Erythroblast (primary cell): ENCODE measurements at regions not wholly inside any gene's neighbourhood (a gene's known extent, or its start where the extent isn't known, plus 50 kb on each side); places are given as distances from the start of the nearest gene placed in this dataset.

ENCODE experiments used
- GATA1 ChIP-seq: IDR thresholded peaks from 2 replicates; pipeline ENCODE4 v1.6.1; 2011; ENCODE audit warnings: low read depth, mild to moderate bottlenecking, control low read depth, low read length, moderate library complexity
- POLR2A ChIP-seq: IDR thresholded peaks from 2 replicates; pipeline ENCODE4 v1.6.1; 2011; ENCODE audit warnings: mild to moderate bottlenecking, low read length

DNA sequence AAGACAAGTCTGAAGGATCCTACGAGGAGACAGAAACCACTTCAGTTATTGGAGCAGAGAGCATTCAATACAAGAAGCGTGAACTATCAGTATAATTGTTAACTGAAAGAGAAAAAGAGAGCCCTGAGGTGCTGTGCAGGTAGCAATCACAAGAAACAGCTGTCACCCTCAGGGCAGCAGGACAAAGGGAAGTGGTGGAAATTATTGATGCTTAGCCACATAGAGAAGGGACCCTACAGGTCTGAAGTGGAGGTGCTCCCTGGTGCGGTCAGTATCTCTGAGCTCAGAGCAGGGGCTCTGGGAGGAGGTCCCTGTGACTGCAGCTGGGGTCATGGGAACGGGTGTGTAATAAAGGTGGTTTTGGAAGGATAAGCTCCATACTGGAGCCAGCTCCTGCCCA lies 97.8 kb upstream of the KLF6 start:
- TF ChIP-seq POLR2A (no peak), GATA1 (no peak)
